ENCODE measurements at regions not wholly inside any gene's neighbourhood (a gene's known extent, or its start where the extent isn't known, plus 50 kb on each side); places are given as distances from the start of the nearest gene placed in this dataset.

- Histone ChIP-seq H3K9me3 (ENCODE audit: control insufficient read depth, insufficient read depth, low read length) (no peaks in the 10 kb centered on the region), H3K4me1 (ENCODE audit: control insufficient read depth, insufficient read depth, low read length) (no peaks in the 10 kb centered on the region), H3K27me3 (ENCODE audit: control insufficient read depth, insufficient read depth, low read length) (no peaks in the 10 kb centered on the region), H3K27ac (ENCODE audit: low read length) (no peak overlapping the region), H3K4me3 (ENCODE audit: low read length) (no peak overlapping the region), H3K36me3 (ENCODE audit: control insufficient read depth, insufficient read depth, low read length) (no peaks in the 10 kb centered on the region)
- intact Hi-C loops (cut with micrococcal nuclease), result no loop called here
- ATAC-seq (no peak), DNase-seq (no peak)
- Mint-ChIP-seq H3K27me3 (ENCODE audit: low read depth in 2 of 2) (no peaks in the 10 kb centered on the region), H3K27ac (no peak overlapping the region), H3K9me3 (no peaks in the 10 kb centered on the region), H3K4me1 (no peaks in the 10 kb centered on the region), H3K36me3 (no peaks in the 10 kb centered on the region), H3K4me3 (no peak overlapping the region)
- TF ChIP-seq CTCF (IDR thresholded peaks at IDR 0.05), result no peak
- WGBS (ENCODE audit: insufficient coverage), result 83% methylated on average over 19 of the region's 19 CpGs
Measured at GRCh38 chr22:49116486-49117120, 711.1 kb downstream of the BRD1 start.

- Mint-ChIP-seq H3K27me3 (ENCODE audit: low read depth in 2 of 2) (no peaks in the 10 kb centered on the region), H3K4me1 (no peaks in the 10 kb centered on the region), H3K36me3 (no peaks in the 10 kb centered on the region)
Measured at GRCh38 chr22:49116021-49116420, 711.7 kb downstream of the BRD1 start.

GRCh38 chr22:49115197-49115596 lies 712.5 kb downstream of the BRD1 start:
- ATAC-seq, result no peak
- WGBS (ENCODE audit: insufficient coverage), result 88% methylated on average over 7 of the region's 7 CpGs
- Mint-ChIP-seq H3K27ac (no peak overlapping the region), H3K27me3 (ENCODE audit: low read depth in 2 of 2) (no peaks in the 10 kb centered on the region), H3K9me3 (no peaks in the 10 kb centered on the region), H3K4me1 (no peaks in the 10 kb centered on the region), H3K4me3 (no peak overlapping the region), H3K36me3 (no peaks in the 10 kb centered on the region)
- H3K27me3 ChIP-seq (ENCODE audit: control insufficient read depth, insufficient read depth, low read length), result no peaks in the 10 kb centered on the region
- no peak for DNase-seq
- no peak for TF ChIP-seq CTCF (IDR thresholded peaks at IDR 0.05)
- H3K27ac ChIP-seq (ENCODE audit: low read length), result no peak overlapping the region
- H3K4me3 ChIP-seq (ENCODE audit: low read length), result no peak overlapping the region
- intact Hi-C loops (cut with micrococcal nuclease), result no loop called here
- no peaks in the 10 kb centered on the region for H3K9me3 ChIP-seq (ENCODE audit: control insufficient read depth, insufficient read depth, low read length)
- H3K4me1 ChIP-seq (ENCODE audit: control insufficient read depth, insufficient read depth, low read length), result no peaks in the 10 kb centered on the region
- H3K36me3 ChIP-seq (ENCODE audit: control insufficient read depth, insufficient read depth, low read length), result no peaks in the 10 kb centered on the region

More at GRCh38 chr22:49116021-49116420, 711.7 kb downstream of the BRD1 start:
- no peaks in the 10 kb centered on the region for H3K4me1 ChIP-seq (ENCODE audit: control insufficient read depth, insufficient read depth, low read length)
- H3K27ac ChIP-seq (ENCODE audit: low read length), result no peak overlapping the region
- H3K9me3 ChIP-seq (ENCODE audit: control insufficient read depth, insufficient read depth, low read length), result no peaks in the 10 kb centered on the region
- no peak for DNase-seq
- 95% methylated on average over 19 of the region's 19 CpGs for WGBS (ENCODE audit: insufficient coverage)
- Mint-ChIP-seq H3K9me3 (no peaks in the 10 kb centered on the region), H3K4me3 (no peak overlapping the region), H3K27ac (no peak overlapping the region)
- no peak for ATAC-seq
- no peak for TF ChIP-seq CTCF (IDR thresholded peaks at IDR 0.05)
- no peak overlapping the region for H3K4me3 ChIP-seq (ENCODE audit: low read length)
- H3K36me3 ChIP-seq (ENCODE audit: control insufficient read depth, insufficient read depth, low read length), result no peaks in the 10 kb centered on the region
- no peaks in the 10 kb centered on the region for H3K27me3 ChIP-seq (ENCODE audit: control insufficient read depth, insufficient read depth, low read length)
- intact Hi-C loops (cut with micrococcal nuclease), result no loop called here

- WGBS (ENCODE audit: insufficient coverage), result 90% methylated on average over 12 of the region's 12 CpGs
- no peaks in the 10 kb centered on the region for H3K36me3 Mint-ChIP-seq
- ATAC-seq, result no peak
Measured at GRCh38 chr22:49113758-49114157, 713.9 kb downstream of the BRD1 start.

More at GRCh38 chr22:49113758-49114157, 713.9 kb downstream of the BRD1 start:
- Mint-ChIP-seq H3K9me3 (no peaks in the 10 kb centered on the region), H3K27ac (no peak overlapping the region), H3K27me3 (ENCODE audit: low read depth in 2 of 2) (no peaks in the 10 kb centered on the region), H3K4me3 (no peak overlapping the region), H3K4me1 (no peaks in the 10 kb centered on the region)
- DNase-seq, result no peak
- H3K36me3 ChIP-seq (ENCODE audit: control insufficient read depth, insufficient read depth, low read length), result no peaks in the 10 kb centered on the region
- H3K4me1 ChIP-seq (ENCODE audit: control insufficient read depth, insufficient read depth, low read length), result no peaks in the 10 kb centered on the region
- H3K9me3 ChIP-seq (ENCODE audit: control insufficient read depth, insufficient read depth, low read length), result no peaks in the 10 kb centered on the region
- TF ChIP-seq CTCF (IDR thresholded peaks at IDR 0.05), result no peak
- no peaks in the 10 kb centered on the region for H3K27me3 ChIP-seq (ENCODE audit: control insufficient read depth, insufficient read depth, low read length)
- H3K27ac ChIP-seq (ENCODE audit: low read length), result no peak overlapping the region
- no peak overlapping the region for H3K4me3 ChIP-seq (ENCODE audit: low read length)
- intact Hi-C loops (cut with micrococcal nuclease), result no loop called here
